ENCODE measurements at regions not wholly inside any gene's neighbourhood (a gene's known extent, or its start where the extent isn't known, plus 50 kb on each side); places are given as distances from the start of the nearest gene placed in this dataset.

- Histone ChIP-seq H3K4me1 (ENCODE audit: insufficient read depth, low read length) (peaks cover 6% of the 10 kb centered on the region), H3K18ac (ENCODE audit: insufficient read length, low read depth, low read length) (no peak overlapping the region), H3K56ac (ENCODE audit: insufficient read length, low read depth, low read length) (no peak overlapping the region), H3K79me2 (ENCODE audit: insufficient read depth, low read length) (no peaks in the 10 kb centered on the region), H2BK20ac (ENCODE audit: low read depth, low read length, poor library complexity, severe bottlenecking) (no peak overlapping the region), H4K20me1 (ENCODE audit: control insufficient read depth, insufficient read depth, insufficient read length) (no peaks in the 10 kb centered on the region), H4K5ac (ENCODE audit: insufficient read length, low read depth, low read length) (no peak overlapping the region), H3K9ac (ENCODE audit: extremely low read depth, insufficient read length, low read length) (no peak overlapping the region), H2BK15ac (ENCODE audit: low read depth, low read length) (no peak overlapping the region), H2BK12ac (ENCODE audit: insufficient read length, low read depth, low read length) (no peak overlapping the region), H3K23ac (ENCODE audit: insufficient read length, low read depth, low read length) (no peak overlapping the region), H4K8ac (replicated peaks; ENCODE audit: insufficient read length, low read depth, low read length) (no peak overlapping the region), H3K9me3 (ENCODE audit: control insufficient read depth, low read depth, low read length) (peaks cover 11% of the 10 kb centered on the region), H2BK5ac (ENCODE audit: insufficient read length, low read length) (no peak overlapping the region), H3K14ac (ENCODE audit: insufficient read depth, low read length) (no peak overlapping the region), H2BK120ac (ENCODE audit: low read depth, low read length, poor library complexity, severe bottlenecking) (no peak overlapping the region), H3K79me1 (ENCODE audit: insufficient read depth, low read depth, low read length, poor library complexity, severe bottlenecking) (no peaks in the 10 kb centered on the region), H3K27ac (ENCODE audit: insufficient read length, low read depth, low read length) (no peak overlapping the region), H3K23me2 (ENCODE audit: insufficient read length, low read depth, low read length, poor library complexity, severe bottlenecking) (no peaks in the 10 kb centered on the region), H3K27me3 (ENCODE audit: insufficient read depth, low read length) (no peaks in the 10 kb centered on the region), H4K91ac (ENCODE audit: insufficient read length, low read depth, low read length) (no peak overlapping the region), H3K4ac (ENCODE audit: low read depth, low read length) (no peak overlapping the region), H2AFZ (ENCODE audit: low read length) (no peak overlapping the region), H3T11ph (ENCODE audit: low read length) (no peak overlapping the region), H3K4me2 (ENCODE audit: insufficient read depth, insufficient read length, low read length) (no peak overlapping the region), H2AK5ac (ENCODE audit: insufficient read length, low read length) (no peak overlapping the region)
- peaks cover 19 to 32% (median 19%) of the 10 kb centered on the region in 3 experiments for H3K36me3 Mint-ChIP-seq (ENCODE audit: insufficient read depth in 1 of 3, low read depth in 3 of 3)
- H3K27me3 Mint-ChIP-seq (ENCODE audit: low read depth): no peaks in the 10 kb centered on the region; the same call in 1 of the 2 replicates
- H3K4me3 Mint-ChIP-seq: no peak overlapping the region
- peaks cover 18 to 22% of the 10 kb centered on the region in 2 experiments for H3K9me3 Mint-ChIP-seq
- DNase-seq: no peak
- no CpG with 5 or more reads among the region's 3 CpGs for WGBS (ENCODE audit: extremely low coverage, insufficient read length, low lambda C conversion rate)
- TF ChIP-seq, protein P1, sequence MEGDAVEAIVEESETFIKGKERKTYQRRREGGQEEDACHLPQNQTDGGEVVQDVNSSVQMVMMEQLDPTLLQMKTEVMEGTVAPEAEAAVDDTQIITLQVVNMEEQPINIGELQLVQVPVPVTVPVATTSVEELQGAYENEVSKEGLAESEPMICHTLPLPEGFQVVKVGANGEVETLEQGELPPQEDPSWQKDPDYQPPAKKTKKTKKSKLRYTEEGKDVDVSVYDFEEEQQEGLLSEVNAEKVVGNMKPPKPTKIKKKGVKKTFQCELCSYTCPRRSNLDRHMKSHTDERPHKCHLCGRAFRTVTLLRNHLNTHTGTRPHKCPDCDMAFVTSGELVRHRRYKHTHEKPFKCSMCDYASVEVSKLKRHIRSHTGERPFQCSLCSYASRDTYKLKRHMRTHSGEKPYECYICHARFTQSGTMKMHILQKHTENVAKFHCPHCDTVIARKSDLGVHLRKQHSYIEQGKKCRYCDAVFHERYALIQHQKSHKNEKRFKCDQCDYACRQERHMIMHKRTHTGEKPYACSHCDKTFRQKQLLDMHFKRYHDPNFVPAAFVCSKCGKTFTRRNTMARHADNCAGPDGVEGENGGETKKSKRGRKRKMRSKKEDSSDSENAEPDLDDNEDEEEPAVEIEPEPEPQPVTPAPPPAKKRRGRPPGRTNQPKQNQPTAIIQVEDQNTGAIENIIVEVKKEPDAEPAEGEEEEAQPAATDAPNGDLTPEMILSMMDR (conservative IDR thresholded peaks at IDR 0.05): no peak
- no peak overlapping the region for H3K27ac Mint-ChIP-seq
- peaks cover 27 to 34% of the 10 kb centered on the region in 2 experiments for H3K4me1 Mint-ChIP-seq
These were observed 506.9 kb downstream of the ZNF608 start for GRCh38 chr5:124239572-124239971.
